GM23338 (cell line): ENCODE measurements at regions not wholly inside any gene's neighbourhood (a gene's known extent, or its start where the extent isn't known, plus 50 kb on each side); places are given as distances from the start of the nearest gene placed in this dataset.

Experiments
- ATAC-seq: fragments of 200-7000 bp; cut with Tn5 transposase; 3 replicates; pipeline ENCODE4 v1.9.1; 2020
- DNase-seq: peaks from one replicate; pipeline ENCODE4 v3.0.0-alpha.2; 2015; ENCODE audit warnings: low spot score
- H2AFZ ChIP-seq: fragments of 200-600 bp; sonication (generic); 2 replicates; pipeline ENCODE4 v1.8.0; 2016; ENCODE audit warnings: antibody characterized with exemption, mild to moderate bottlenecking, moderate library complexity
- H3F3A ChIP-seq: fragments of 200-600 bp; sonication (generic); replicated peaks from 2 replicates; pipeline ENCODE4 v1.8.0; 2017; ENCODE audit warnings: antibody characterized with exemption, mixed run types, low read depth
- H3K27ac ChIP-seq: fragments of 200-600 bp; sonication (generic); 2 replicates; pipeline ENCODE4 v1.6.1; 2016; ENCODE audit warnings: low read depth
- H3K27me3 ChIP-seq: fragments of 200-600 bp; sonication (generic); 2 replicates; pipeline ENCODE4 v1.8.0; 2016; ENCODE audit warnings: mild to moderate bottlenecking, mixed run types, moderate library complexity; ENCODE audit not compliant: insufficient read depth
- H3K36me3 ChIP-seq: fragments of 200-600 bp; sonication (generic); 2 replicates; pipeline ENCODE4 v1.8.0; 2016; ENCODE audit warnings: mild to moderate bottlenecking; ENCODE audit not compliant: insufficient read depth
- H3K4me1 ChIP-seq: fragments of 200-600 bp; sonication (generic); 2 replicates; pipeline ENCODE4 v1.8.0; 2016; ENCODE audit warnings: mild to moderate bottlenecking, moderate library complexity; ENCODE audit not compliant: insufficient read depth
- H3K4me2 ChIP-seq: fragments of 200-600 bp; sonication (generic); 2 replicates; pipeline ENCODE4 v1.7.1; 2017; ENCODE audit warnings: mixed run types
- H3K4me3 ChIP-seq: fragments of 200-600 bp; sonication (generic); 2 replicates; pipeline ENCODE4 v1.6.1; 2016; ENCODE audit warnings: mixed run types
- H3K79me2 ChIP-seq: fragments of 200-600 bp; sonication (generic); replicated peaks from 2 replicates; pipeline ENCODE4 v1.8.0; 2017; ENCODE audit warnings: mild to moderate bottlenecking; ENCODE audit not compliant: insufficient read depth
- H3K9me2 ChIP-seq: fragments of 200-600 bp; sonication (generic); 2 replicates; pipeline ENCODE4 v1.8.0; 2017; ENCODE audit not compliant: insufficient read depth
- H4K20me1 ChIP-seq: fragments of 200-600 bp; sonication (generic); replicated peaks from 2 replicates; pipeline ENCODE4 v1.8.0; 2017; ENCODE audit warnings: mild to moderate bottlenecking; ENCODE audit not compliant: insufficient read depth
- H3K27ac Mint-ChIP-seq: 2 replicates; pipeline ENCODE4 v1.8.0; 2020; ENCODE audit warnings: inconsistent platforms, mild to moderate bottlenecking, moderate library complexity, mixed read lengths
- H3K27me3 Mint-ChIP-seq: 3 replicates; pipeline ENCODE4 v1.8.0; 2022; ENCODE audit warnings: low read depth, mild to moderate bottlenecking, moderate library complexity, mixed read lengths, inconsistent platforms; ENCODE audit not compliant: insufficient read depth, poor library complexity
- H3K36me3 Mint-ChIP-seq: 3 replicates; pipeline ENCODE4 v1.8.0; 2021; ENCODE audit warnings: low read depth, mild to moderate bottlenecking, inconsistent platforms, moderate library complexity, mixed read lengths
- H3K4me1 Mint-ChIP-seq: 3 replicates; pipeline ENCODE4 v1.8.0; 2020; ENCODE audit warnings: mild to moderate bottlenecking, inconsistent platforms, mixed read lengths
- H3K4me3 Mint-ChIP-seq: 3 replicates; pipeline ENCODE4 v1.8.0; 2021; ENCODE audit warnings: moderate library complexity, mild to moderate bottlenecking, inconsistent platforms, mixed read lengths
- H3K9me3 Mint-ChIP-seq: 3 replicates; pipeline ENCODE4 v1.8.0; 2020; ENCODE audit warnings: moderate library complexity, mild to moderate bottlenecking, inconsistent platforms, mixed read lengths
- CREB1 ChIP-seq: fragments of 250-450 bp; sonication (Bioruptor Pico); IDR thresholded peaks from 2 replicates; pipeline ENCODE4 v1.5.0; 2020; ENCODE audit warnings: low read depth, mild to moderate bottlenecking, moderate library complexity
- EZH2 ChIP-seq: fragments of 200-600 bp; sonication (generic); IDR thresholded peaks from one replicate; pipeline ENCODE4 v1.8.0; 2017; ENCODE audit warnings: antibody characterized with exemption, mild to moderate bottlenecking, low read depth; ENCODE audit not compliant: unreplicated experiment
- EZH2phosphoT487 ChIP-seq: fragments of 200-600 bp; sonication (generic); IDR thresholded peaks from one replicate; pipeline ENCODE4 v1.8.1; 2018; ENCODE audit warnings: antibody characterized with exemption; ENCODE audit not compliant: unreplicated experiment
- JUNB ChIP-seq: IDR thresholded peaks from one replicate; pipeline ENCODE4 v1.6.1; 2016; ENCODE audit warnings: antibody characterized with exemption; ENCODE audit not compliant: unreplicated experiment
- NANOG ChIP-seq: IDR thresholded peaks from 2 replicates; pipeline ENCODE4 v1.6.1; 2016; ENCODE audit warnings: antibody characterized with exemption, borderline replicate concordance
- POLR2AphosphoS5 ChIP-seq: IDR thresholded peaks from 2 replicates; pipeline ENCODE4 v1.6.1; 2016; ENCODE audit warnings: antibody characterized with exemption, low read depth
- STAT1 ChIP-seq: IDR thresholded peaks from one replicate; pipeline ENCODE4 v1.6.1; 2016; ENCODE audit warnings: antibody characterized with exemption; ENCODE audit not compliant: unreplicated experiment
- ZNF114 ChIP-seq: fragments of 250-450 bp; sonication (Bioruptor Pico); IDR thresholded peaks from 2 replicates; pipeline ENCODE4 v1.5.0; 2020; ENCODE audit warnings: mild to moderate bottlenecking, moderate library complexity
- ZNF331 ChIP-seq: fragments of 250-450 bp; sonication (Bioruptor Pico); IDR thresholded peaks from 2 replicates; pipeline ENCODE4 v1.5.0; 2020; ENCODE audit warnings: low read depth, mild to moderate bottlenecking, moderate library complexity
- TF ChIP-seq, protein P1 (sequence below): IDR thresholded peaks from one replicate; pipeline ENCODE4 v1.6.1; 2018; ENCODE audit warnings: antibody characterized with exemption; ENCODE audit not compliant: unreplicated experiment
- TF ChIP-seq, protein P2 (sequence below): IDR thresholded peaks from 2 replicates; pipeline ENCODE4 v1.6.1; 2016; ENCODE audit warnings: antibody characterized with exemption
- TF ChIP-seq, protein P3 (sequence below), 2 experiments: fragments of 200-600 bp in 1 of 2; sonication (generic) in 1 of 2; conservative IDR thresholded peaks; 2 replicates each; pipeline versions ENCODE4 v1.5.1 to v1.6.1; 2016 to 2017; ENCODE audit warnings: antibody characterized with exemption in 2 of 2, low read depth in 2 of 2, mild to moderate bottlenecking in 2 of 2, moderate library complexity in 1 of 2
- TF ChIP-seq, protein P4 (sequence below): fragments of 250-450 bp; sonication (Bioruptor Pico); IDR thresholded peaks from 2 replicates; pipeline ENCODE4 v1.5.0; 2020; ENCODE audit warnings: mild to moderate bottlenecking, moderate library complexity

DNA sequence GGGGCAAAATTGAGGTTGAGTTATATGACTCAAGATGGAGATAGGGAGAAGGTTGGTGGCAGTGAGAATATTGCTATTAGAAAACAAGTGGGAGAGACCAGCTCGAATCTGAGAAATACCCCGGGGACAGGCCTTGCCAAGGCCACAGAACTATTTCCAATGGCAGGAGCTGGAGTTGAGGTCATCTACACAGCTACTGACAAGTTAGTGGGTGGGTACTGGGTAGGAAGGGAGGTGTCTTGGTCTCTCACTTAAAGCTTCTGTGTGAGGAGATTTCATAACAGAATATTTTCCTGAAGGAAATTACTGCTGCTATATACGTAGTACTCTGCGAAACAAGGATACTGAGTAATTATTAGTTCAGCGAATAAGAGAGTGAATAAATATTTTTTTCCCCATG lies 69.4 kb upstream of the ITPRID2 start:
- ATAC-seq (no peak), DNase-seq (no peak)
- H3K36me3 ChIP-seq = no peaks in the 10 kb centered on the region
- no peaks in the 10 kb centered on the region for H3K27me3 ChIP-seq
- Mint-ChIP-seq H3K36me3 (no peaks in the 10 kb centered on the region), H3K9me3 (no peaks in the 10 kb centered on the region), H3K4me3 (no peak overlapping the region), H3K4me1 (peaks cover 12% of the 10 kb centered on the region), H3K27me3 (no peaks in the 10 kb centered on the region), H3K27ac (no peak overlapping the region)
- no peak overlapping the region for H3K4me2 ChIP-seq
- H3K9me2 ChIP-seq = no peaks in the 10 kb centered on the region
- H3K27ac ChIP-seq = no peak overlapping the region
- TF ChIP-seq, protein P1, sequence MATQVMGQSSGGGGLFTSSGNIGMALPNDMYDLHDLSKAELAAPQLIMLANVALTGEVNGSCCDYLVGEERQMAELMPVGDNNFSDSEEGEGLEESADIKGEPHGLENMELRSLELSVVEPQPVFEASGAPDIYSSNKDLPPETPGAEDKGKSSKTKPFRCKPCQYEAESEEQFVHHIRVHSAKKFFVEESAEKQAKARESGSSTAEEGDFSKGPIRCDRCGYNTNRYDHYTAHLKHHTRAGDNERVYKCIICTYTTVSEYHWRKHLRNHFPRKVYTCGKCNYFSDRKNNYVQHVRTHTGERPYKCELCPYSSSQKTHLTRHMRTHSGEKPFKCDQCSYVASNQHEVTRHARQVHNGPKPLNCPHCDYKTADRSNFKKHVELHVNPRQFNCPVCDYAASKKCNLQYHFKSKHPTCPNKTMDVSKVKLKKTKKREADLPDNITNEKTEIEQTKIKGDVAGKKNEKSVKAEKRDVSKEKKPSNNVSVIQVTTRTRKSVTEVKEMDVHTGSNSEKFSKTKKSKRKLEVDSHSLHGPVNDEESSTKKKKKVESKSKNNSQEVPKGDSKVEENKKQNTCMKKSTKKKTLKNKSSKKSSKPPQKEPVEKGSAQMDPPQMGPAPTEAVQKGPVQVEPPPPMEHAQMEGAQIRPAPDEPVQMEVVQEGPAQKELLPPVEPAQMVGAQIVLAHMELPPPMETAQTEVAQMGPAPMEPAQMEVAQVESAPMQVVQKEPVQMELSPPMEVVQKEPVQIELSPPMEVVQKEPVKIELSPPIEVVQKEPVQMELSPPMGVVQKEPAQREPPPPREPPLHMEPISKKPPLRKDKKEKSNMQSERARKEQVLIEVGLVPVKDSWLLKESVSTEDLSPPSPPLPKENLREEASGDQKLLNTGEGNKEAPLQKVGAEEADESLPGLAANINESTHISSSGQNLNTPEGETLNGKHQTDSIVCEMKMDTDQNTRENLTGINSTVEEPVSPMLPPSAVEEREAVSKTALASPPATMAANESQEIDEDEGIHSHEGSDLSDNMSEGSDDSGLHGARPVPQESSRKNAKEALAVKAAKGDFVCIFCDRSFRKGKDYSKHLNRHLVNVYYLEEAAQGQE = no peak
- no peak for TF ChIP-seq POLR2AphosphoS5
- TF ChIP-seq, protein P2, sequence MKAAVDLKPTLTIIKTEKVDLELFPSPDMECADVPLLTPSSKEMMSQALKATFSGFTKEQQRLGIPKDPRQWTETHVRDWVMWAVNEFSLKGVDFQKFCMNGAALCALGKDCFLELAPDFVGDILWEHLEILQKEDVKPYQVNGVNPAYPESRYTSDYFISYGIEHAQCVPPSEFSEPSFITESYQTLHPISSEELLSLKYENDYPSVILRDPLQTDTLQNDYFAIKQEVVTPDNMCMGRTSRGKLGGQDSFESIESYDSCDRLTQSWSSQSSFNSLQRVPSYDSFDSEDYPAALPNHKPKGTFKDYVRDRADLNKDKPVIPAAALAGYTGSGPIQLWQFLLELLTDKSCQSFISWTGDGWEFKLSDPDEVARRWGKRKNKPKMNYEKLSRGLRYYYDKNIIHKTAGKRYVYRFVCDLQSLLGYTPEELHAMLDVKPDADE = no peak
- no peak for TF ChIP-seq ZNF331 (CRISPR knock-in tag)
- no peak for TF ChIP-seq NANOG
- TF ChIP-seq CREB1 = no peak
- TF ChIP-seq EZH2 = no peak
- TF ChIP-seq, protein P3, sequence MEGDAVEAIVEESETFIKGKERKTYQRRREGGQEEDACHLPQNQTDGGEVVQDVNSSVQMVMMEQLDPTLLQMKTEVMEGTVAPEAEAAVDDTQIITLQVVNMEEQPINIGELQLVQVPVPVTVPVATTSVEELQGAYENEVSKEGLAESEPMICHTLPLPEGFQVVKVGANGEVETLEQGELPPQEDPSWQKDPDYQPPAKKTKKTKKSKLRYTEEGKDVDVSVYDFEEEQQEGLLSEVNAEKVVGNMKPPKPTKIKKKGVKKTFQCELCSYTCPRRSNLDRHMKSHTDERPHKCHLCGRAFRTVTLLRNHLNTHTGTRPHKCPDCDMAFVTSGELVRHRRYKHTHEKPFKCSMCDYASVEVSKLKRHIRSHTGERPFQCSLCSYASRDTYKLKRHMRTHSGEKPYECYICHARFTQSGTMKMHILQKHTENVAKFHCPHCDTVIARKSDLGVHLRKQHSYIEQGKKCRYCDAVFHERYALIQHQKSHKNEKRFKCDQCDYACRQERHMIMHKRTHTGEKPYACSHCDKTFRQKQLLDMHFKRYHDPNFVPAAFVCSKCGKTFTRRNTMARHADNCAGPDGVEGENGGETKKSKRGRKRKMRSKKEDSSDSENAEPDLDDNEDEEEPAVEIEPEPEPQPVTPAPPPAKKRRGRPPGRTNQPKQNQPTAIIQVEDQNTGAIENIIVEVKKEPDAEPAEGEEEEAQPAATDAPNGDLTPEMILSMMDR (conservative IDR thresholded peaks at IDR 0.05; ENCODE audit: low read depth in 2 of 2) = no peak
- TF ChIP-seq EZH2phosphoT487 = no peak
- TF ChIP-seq ZNF114 (CRISPR knock-in tag) = no peak
- TF ChIP-seq, protein P4, sequence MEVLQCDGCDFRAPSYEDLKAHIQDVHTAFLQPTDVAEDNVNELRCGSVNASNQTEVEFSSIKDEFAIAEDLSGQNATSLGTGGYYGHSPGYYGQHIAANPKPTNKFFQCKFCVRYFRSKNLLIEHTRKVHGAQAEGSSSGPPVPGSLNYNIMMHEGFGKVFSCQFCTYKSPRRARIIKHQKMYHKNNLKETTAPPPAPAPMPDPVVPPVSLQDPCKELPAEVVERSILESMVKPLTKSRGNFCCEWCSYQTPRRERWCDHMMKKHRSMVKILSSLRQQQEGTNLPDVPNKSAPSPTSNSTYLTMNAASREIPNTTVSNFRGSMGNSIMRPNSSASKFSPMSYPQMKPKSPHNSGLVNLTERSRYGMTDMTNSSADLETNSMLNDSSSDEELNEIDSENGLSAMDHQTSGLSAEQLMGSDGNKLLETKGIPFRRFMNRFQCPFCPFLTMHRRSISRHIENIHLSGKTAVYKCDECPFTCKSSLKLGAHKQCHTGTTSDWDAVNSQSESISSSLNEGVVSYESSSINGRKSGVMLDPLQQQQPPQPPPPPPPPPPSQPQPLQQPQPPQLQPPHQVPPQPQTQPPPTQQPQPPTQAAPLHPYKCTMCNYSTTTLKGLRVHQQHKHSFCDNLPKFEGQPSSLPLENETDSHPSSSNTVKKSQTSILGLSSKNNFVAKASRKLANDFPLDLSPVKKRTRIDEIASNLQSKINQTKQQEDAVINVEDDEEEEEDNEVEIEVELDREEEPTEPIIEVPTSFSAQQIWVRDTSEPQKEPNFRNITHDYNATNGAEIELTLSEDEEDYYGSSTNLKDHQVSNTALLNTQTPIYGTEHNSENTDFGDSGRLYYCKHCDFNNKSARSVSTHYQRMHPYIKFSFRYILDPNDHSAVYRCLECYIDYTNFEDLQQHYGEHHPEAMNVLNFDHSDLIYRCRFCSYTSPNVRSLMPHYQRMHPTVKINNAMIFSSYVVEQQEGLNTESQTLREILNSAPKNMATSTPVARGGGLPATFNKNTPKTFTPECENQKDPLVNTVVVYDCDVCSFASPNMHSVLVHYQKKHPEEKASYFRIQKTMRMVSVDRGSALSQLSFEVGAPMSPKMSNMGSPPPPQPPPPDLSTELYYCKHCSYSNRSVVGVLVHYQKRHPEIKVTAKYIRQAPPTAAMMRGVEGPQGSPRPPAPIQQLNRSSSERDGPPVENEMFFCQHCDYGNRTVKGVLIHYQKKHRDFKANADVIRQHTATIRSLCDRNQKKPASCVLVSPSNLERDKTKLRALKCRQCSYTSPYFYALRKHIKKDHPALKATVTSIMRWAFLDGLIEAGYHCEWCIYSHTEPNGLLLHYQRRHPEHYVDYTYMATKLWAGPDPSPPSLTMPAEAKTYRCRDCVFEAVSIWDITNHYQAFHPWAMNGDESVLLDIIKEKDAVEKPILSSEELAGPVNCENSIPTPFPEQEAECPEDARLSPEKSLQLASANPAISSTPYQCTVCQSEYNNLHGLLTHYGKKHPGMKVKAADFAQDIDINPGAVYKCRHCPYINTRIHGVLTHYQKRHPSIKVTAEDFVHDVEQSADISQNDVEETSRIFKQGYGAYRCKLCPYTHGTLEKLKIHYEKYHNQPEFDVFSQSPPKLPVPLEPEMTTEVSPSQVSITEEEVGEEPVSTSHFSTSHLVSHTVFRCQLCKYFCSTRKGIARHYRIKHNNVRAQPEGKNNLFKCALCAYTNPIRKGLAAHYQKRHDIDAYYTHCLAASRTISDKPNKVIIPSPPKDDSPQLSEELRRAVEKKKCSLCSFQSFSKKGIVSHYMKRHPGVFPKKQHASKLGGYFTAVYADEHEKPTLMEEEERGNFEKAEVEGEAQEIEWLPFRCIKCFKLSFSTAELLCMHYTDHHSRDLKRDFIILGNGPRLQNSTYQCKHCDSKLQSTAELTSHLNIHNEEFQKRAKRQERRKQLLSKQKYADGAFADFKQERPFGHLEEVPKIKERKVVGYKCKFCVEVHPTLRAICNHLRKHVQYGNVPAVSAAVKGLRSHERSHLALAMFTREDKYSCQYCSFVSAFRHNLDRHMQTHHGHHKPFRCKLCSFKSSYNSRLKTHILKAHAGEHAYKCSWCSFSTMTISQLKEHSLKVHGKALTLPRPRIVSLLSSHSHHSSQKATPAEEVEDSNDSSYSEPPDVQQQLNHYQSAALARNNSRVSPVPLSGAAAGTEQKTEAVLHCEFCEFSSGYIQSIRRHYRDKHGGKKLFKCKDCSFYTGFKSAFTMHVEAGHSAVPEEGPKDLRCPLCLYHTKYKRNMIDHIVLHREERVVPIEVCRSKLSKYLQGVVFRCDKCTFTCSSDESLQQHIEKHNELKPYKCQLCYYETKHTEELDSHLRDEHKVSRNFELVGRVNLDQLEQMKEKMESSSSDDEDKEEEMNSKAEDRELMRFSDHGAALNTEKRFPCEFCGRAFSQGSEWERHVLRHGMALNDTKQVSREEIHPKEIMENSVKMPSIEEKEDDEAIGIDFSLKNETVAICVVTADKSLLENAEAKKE (CRISPR knock-in tag) = no peak
- TF ChIP-seq STAT1 = no peak
- TF ChIP-seq JUNB = no peak
- H3K4me1 ChIP-seq = peaks cover 12% of the 10 kb centered on the region; the same call in 1 of the 2 replicates
- no peaks in the 10 kb centered on the region for H3F3A ChIP-seq
- no peak overlapping the region for H3K4me3 ChIP-seq
- no peaks in the 10 kb centered on the region for H4K20me1 ChIP-seq
- no peaks in the 10 kb centered on the region for H3K79me2 ChIP-seq
- no peak overlapping the region for H2AFZ ChIP-seq
